ENCODE measurements at regions not wholly inside any gene's neighbourhood (a gene's known extent, or its start where the extent isn't known, plus 50 kb on each side); places are given as distances from the start of the nearest gene placed in this dataset.

DNA sequence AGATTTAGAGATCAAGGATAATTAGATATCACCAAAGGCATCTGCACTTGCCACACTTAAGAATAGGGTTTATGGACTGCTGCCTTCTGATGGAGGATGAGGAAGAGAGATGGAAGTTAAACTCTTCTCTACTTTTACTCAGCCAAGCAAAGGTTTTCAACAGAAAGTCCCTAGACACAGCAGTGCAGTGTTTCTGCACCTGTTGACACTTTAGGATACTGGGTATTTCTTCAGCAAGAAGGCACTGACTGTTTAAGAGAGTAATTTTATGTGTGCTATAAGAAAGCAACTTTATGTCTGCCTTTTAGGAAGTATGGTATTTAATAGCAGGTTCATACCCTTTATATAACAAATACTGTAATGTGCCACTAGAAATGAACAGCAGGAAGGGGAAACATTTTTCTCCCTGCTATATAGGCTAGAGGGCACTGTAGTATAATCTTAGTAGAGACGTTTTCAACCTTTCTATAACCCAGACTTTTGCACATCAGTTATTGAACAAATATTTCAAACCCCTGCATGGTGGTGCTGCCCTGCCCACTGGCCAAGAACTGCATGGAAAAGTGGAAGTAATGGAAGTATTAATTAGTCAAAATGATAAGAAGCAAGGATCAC lies 225.0 kb upstream of the GRIP1 start:
- H3K4me1 ChIP-seq, result no peaks in the 10 kb centered on the region
- H3K4me3 ChIP-seq, result no peak overlapping the region
- intact Hi-C loops (cut with DNase I), result no loop called here
- no peaks in the 10 kb centered on the region for H3K27me3 ChIP-seq
- TF ChIP-seq, protein P1, sequence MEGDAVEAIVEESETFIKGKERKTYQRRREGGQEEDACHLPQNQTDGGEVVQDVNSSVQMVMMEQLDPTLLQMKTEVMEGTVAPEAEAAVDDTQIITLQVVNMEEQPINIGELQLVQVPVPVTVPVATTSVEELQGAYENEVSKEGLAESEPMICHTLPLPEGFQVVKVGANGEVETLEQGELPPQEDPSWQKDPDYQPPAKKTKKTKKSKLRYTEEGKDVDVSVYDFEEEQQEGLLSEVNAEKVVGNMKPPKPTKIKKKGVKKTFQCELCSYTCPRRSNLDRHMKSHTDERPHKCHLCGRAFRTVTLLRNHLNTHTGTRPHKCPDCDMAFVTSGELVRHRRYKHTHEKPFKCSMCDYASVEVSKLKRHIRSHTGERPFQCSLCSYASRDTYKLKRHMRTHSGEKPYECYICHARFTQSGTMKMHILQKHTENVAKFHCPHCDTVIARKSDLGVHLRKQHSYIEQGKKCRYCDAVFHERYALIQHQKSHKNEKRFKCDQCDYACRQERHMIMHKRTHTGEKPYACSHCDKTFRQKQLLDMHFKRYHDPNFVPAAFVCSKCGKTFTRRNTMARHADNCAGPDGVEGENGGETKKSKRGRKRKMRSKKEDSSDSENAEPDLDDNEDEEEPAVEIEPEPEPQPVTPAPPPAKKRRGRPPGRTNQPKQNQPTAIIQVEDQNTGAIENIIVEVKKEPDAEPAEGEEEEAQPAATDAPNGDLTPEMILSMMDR (IDR thresholded peaks at IDR 0.05), result no peak
- TF ChIP-seq POLR2AphosphoS5 (IDR thresholded peaks at IDR 0.05; ENCODE audit: insufficient read depth in 1 of 2, low read depth in 1 of 2), result no peak
- no peaks in the 10 kb centered on the region for H3K9me3 ChIP-seq
- H3K36me3 ChIP-seq, result no peaks in the 10 kb centered on the region
- no peak overlapping the region for H3K27ac ChIP-seq
- DNase-seq (ENCODE audit: extremely low spot score in 2 of 2), result no peak

DNA sequence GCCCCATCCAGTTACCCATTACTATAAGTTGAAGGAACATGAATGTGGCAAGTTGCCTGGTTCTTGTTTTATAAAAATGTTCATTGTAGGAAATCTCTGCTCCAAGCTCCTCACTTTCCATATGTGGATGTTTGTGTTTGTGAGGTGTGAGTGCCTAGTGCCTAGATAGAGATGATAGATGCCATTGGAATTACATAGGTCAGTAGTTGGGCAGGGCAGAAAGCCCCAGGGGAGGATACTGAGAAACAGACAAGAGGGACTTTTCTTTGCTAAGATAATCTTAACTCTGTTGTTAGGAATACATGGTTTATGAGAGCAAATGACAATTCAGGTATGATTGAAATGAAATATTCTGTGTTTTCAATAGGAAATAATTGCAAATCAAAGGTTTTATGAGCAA lies 226.3 kb upstream of the GRIP1 start:
- Histone ChIP-seq H3K27ac (no peak overlapping the region), H3K9me3 (no peaks in the 10 kb centered on the region), H3K36me3 (no peaks in the 10 kb centered on the region), H3K4me1 (no peaks in the 10 kb centered on the region), H3K27me3 (no peaks in the 10 kb centered on the region), H3K4me3 (no peak overlapping the region)
- TF ChIP-seq POLR2A (IDR thresholded peaks at IDR 0.05) (no peak), POLR2AphosphoS5 (IDR thresholded peaks at IDR 0.05; ENCODE audit: insufficient read depth in 1 of 2, low read depth in 1 of 2) (no peak)
- TF ChIP-seq, protein P1 (IDR thresholded peaks at IDR 0.05), result no peak
- no peak for DNase-seq (ENCODE audit: extremely low spot score in 2 of 2)
- intact Hi-C loops (cut with DNase I), result no loop called here

DNA sequence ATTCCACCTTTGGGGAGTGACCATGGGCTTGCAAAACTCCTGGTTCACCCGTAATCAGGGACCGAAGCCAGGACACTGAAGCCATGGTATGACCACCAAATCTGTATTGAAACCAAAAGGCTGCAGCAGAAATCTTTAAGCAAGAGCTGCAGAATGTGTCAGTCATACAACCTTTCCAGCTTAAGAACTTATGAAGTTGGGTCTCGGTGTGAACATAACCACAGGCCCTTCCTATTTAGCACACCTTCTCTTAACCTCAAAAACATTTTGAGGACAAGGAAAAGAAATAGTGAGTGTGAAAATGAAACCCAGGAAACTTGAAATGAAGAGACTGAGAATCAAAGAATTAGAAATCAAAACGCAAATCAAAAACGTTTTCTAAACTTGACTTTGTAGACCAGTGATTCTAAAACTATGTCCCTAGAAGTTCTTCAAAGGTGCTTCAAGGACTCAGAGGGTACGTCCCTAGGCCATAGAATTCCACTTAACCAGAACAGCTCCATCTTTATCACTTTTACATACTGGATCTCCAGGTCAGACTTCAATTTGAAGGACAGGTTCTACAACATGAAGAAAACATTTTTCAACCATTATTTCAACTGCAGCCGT lies 231.6 kb upstream of the GRIP1 start:
- Histone ChIP-seq H3K27ac (no peak overlapping the region), H3K4me3 (no peak overlapping the region), H3K36me3 (no peaks in the 10 kb centered on the region), H3K27me3 (no peaks in the 10 kb centered on the region), H3K9me3 (no peaks in the 10 kb centered on the region), H3K4me1 (no peaks in the 10 kb centered on the region)
- no peak for TF ChIP-seq POLR2A (IDR thresholded peaks at IDR 0.05)
- no peak for TF ChIP-seq POLR2AphosphoS5 (IDR thresholded peaks at IDR 0.05; ENCODE audit: insufficient read depth in 1 of 2, low read depth in 1 of 2)
- TF ChIP-seq, protein P1 (IDR thresholded peaks at IDR 0.05), result no peak
- intact Hi-C loops (cut with DNase I), result no loop called here
- DNase-seq (ENCODE audit: extremely low spot score in 2 of 2), result no peak

DNA sequence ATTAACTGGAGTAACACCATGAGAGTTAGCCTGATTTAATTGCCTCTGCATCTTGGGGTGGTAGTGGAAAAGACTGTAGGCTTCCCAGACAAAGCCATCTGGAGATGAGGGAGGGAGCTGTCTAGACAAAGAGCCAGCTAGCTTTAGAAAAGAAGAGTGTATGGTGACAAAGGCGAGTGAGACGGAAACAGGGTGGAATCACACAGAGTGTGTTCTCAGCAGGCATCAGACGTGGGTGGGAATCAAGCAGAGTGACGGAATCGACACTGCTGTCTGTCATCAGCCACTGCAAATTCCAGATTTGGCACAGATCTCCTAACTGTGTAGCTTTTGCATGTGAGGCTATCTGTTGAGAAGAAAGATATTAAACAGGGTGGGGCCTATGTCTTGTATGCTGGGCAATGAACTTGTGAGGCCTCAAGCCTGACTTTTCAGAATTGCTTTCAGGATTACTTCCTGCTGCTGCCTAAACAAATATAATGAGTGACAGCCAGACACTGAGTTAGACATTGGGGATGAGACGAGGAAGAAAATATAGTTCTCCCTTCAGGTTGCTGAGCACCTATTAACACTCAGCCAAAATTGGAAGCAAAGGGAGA lies 236.5 kb upstream of the GRIP1 start:
- H3K4me3 ChIP-seq, result no peak overlapping the region
- no peak overlapping the region for H3K27ac ChIP-seq
- TF ChIP-seq, protein P1 (IDR thresholded peaks at IDR 0.05), result no peak
- TF ChIP-seq POLR2A (IDR thresholded peaks at IDR 0.05) (no peak), POLR2AphosphoS5 (IDR thresholded peaks at IDR 0.05; ENCODE audit: insufficient read depth in 1 of 2, low read depth in 1 of 2) (no peak)
- no peaks in the 10 kb centered on the region for H3K4me1 ChIP-seq
- H3K27me3 ChIP-seq, result no peaks in the 10 kb centered on the region
- no peaks in the 10 kb centered on the region for H3K9me3 ChIP-seq
- no peak for DNase-seq (ENCODE audit: extremely low spot score in 2 of 2)
- no peaks in the 10 kb centered on the region for H3K36me3 ChIP-seq
- intact Hi-C loops (cut with DNase I), result no loop called here

DNA sequence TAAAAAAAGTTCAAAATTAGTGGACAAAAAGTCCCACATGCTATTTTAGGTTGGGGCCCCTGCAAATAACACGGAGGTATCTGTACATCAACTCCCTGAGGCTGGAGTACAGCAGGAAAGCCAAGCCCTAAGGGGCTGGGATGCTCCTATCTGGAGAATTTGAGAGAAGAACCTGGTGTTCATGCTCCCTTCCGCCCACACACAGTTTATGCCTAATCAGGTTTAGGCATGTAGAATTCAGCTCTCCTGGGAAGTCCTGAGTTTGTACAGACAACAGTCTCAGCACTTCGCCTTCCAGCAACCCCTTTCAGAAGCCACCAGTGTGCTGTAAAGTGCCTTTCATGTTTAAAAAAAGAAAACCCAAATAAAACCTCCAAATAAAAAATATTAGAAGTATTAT lies 237.3 kb upstream of the GRIP1 start:
- intact Hi-C loops (cut with DNase I), result no loop called here
- H3K4me3 ChIP-seq, result no peak overlapping the region
- H3K4me1 ChIP-seq, result no peaks in the 10 kb centered on the region
- no peak overlapping the region for H3K27ac ChIP-seq
- TF ChIP-seq POLR2AphosphoS5 (IDR thresholded peaks at IDR 0.05; ENCODE audit: insufficient read depth in 1 of 2, low read depth in 1 of 2), result no peak
- TF ChIP-seq POLR2A (IDR thresholded peaks at IDR 0.05), result no peak
- TF ChIP-seq, protein P1 (IDR thresholded peaks at IDR 0.05), result no peak
- DNase-seq (ENCODE audit: extremely low spot score in 2 of 2), result no peak
- H3K27me3 ChIP-seq, result no peaks in the 10 kb centered on the region
- H3K9me3 ChIP-seq, result no peaks in the 10 kb centered on the region
- no peaks in the 10 kb centered on the region for H3K36me3 ChIP-seq

Measured in vagina (tissue), 2 donors.